DND-41 (cell line): ENCODE measurements at regions not wholly inside any gene's neighbourhood (a gene's known extent, or its start where the extent isn't known, plus 50 kb on each side); places are given as distances from the start of the nearest gene placed in this dataset.

Experiments used
- CTCF ChIP-seq: IDR thresholded peaks from 2 replicates; pipeline ENCODE4 v1.5.1; 2012; ENCODE audit warnings: borderline replicate concordance, low read length, moderate library complexity, mild to moderate bottlenecking; ENCODE audit not compliant: poor library complexity, severe bottlenecking; ENCODE audit errors: extremely low read depth
- EZH2 ChIP-seq: IDR thresholded peaks from 3 replicates; pipeline ENCODE4 v1.6.1; 2012; ENCODE audit warnings: borderline replicate concordance, low read depth, mild to moderate bottlenecking, moderate library complexity, low read length, inconsistent platforms; ENCODE audit not compliant: severe bottlenecking

- no peak for TF ChIP-seq CTCF
- no peak for TF ChIP-seq EZH2
Observed at GRCh38 chr12:67918441-67918840, 70.8 kb upstream of the IFNG-AS1 start.
